Keratinocyte (primary cell): ENCODE measurements at regions not wholly inside any gene's neighbourhood (a gene's known extent, or its start where the extent isn't known, plus 50 kb on each side); places are given as distances from the start of the nearest gene placed in this dataset.

ENCODE experiments used
- DNase-seq: peaks from one replicate; pipeline ENCODE4 v3.0.0-alpha.2; 2011; ENCODE audit warnings: low read depth, missing footprints, low spot score
- FAIRE-seq: peaks from 2 replicates; lab custom pipeline; 2011; peaks lifted over from hg19 to GRCh38; lab: Jason Lieb, UNC
- H2AFZ ChIP-seq: 2 replicates; pipeline ENCODE4 v1.6.0; 2012; ENCODE audit warnings: low read length, control low read depth, inconsistent platforms; ENCODE audit not compliant: control insufficient read depth
- H3K27ac ChIP-seq: 2 replicates; pipeline ENCODE4 v1.5.1; 2011; ENCODE audit warnings: low read length; ENCODE audit not compliant: control insufficient read depth, insufficient read depth
- H3K27me3 ChIP-seq: 3 replicates; pipeline ENCODE4 v1.6.0; 2011; ENCODE audit warnings: low read length; ENCODE audit not compliant: control insufficient read depth, insufficient read depth; ENCODE audit errors: extremely low read depth
- H3K36me3 ChIP-seq, 2 experiments: 2 replicates in 1 of 2; 3 replicates in 1 of 2; pipeline ENCODE4 v1.5.1; 2011; ENCODE audit warnings: low read length in 2 of 2, mild to moderate bottlenecking in 1 of 2; ENCODE audit not compliant: control insufficient read depth in 2 of 2, insufficient read depth in 2 of 2; ENCODE audit errors: extremely low read depth in 1 of 2
- H3K4me1 ChIP-seq: 3 replicates; pipeline ENCODE4 v1.5.1; 2011; ENCODE audit warnings: low read length; ENCODE audit not compliant: control insufficient read depth, insufficient read depth; ENCODE audit errors: extremely low read depth
- H3K4me2 ChIP-seq: 3 replicates; pipeline ENCODE4 v1.6.0; 2011; ENCODE audit warnings: low read depth, low read length; ENCODE audit not compliant: control insufficient read depth, insufficient read depth; ENCODE audit errors: extremely low read depth
- H3K4me3 ChIP-seq, 3 experiments: fragments of 200-600 bp in 1 of 3; sonication (generic) in 1 of 3; 2 replicates in 2 of 3; 3 replicates in 1 of 3; pipeline ENCODE4 v1.5.1; 2011 to 2016; ENCODE audit warnings: low read length in 3 of 3, mild to moderate bottlenecking in 3 of 3, control low read depth in 2 of 3, inconsistent platforms in 1 of 3, low read depth in 1 of 3, mixed read lengths in 1 of 3, mixed run types in 1 of 3, moderate library complexity in 1 of 3; ENCODE audit not compliant: control insufficient read depth in 2 of 3, insufficient read depth in 2 of 3; ENCODE audit errors: extremely low read depth in 1 of 3
- H3K79me2 ChIP-seq: 2 replicates; pipeline ENCODE4 v1.6.0; 2012; ENCODE audit warnings: low read length; ENCODE audit not compliant: control insufficient read depth, insufficient read depth
- H3K9ac ChIP-seq: 3 replicates; pipeline ENCODE4 v1.6.0; 2011; ENCODE audit warnings: low read length; ENCODE audit not compliant: control insufficient read depth, insufficient read depth; ENCODE audit errors: extremely low read depth
- H3K9me1 ChIP-seq: 3 replicates; pipeline ENCODE4 v1.6.0; 2011; ENCODE audit warnings: low read length; ENCODE audit not compliant: control insufficient read depth, insufficient read depth; ENCODE audit errors: extremely low read depth
- H3K9me3 ChIP-seq: 2 replicates; pipeline ENCODE4 v1.5.1; 2012; ENCODE audit warnings: low read depth, low read length; ENCODE audit not compliant: control insufficient read depth
- H4K20me1 ChIP-seq: 3 replicates; pipeline ENCODE4 v1.6.0; 2011; ENCODE audit warnings: low read length; ENCODE audit not compliant: control insufficient read depth, insufficient read depth; ENCODE audit errors: extremely low read depth
- CTCF ChIP-seq, 3 experiments: IDR thresholded peaks in 1 of 3; conservative IDR thresholded peaks in 1 of 3; optimal IDR thresholded peaks in 1 of 3; 2 replicates in 2 of 3; 3 replicates in 1 of 3; pipeline versions ENCODE3 to v1.5.1; 2011; ENCODE audit warnings: low read length in 3 of 3, mild to moderate bottlenecking in 3 of 3, moderate library complexity in 2 of 3, control low read depth in 1 of 3, inconsistent platforms in 1 of 3; ENCODE audit not compliant: insufficient read depth in 2 of 3; ENCODE audit errors: extremely low read depth in 1 of 3
- EZH2 ChIP-seq: IDR thresholded peaks from one replicate; pipeline ENCODE4 v1.6.1; 2012; ENCODE audit warnings: inconsistent platforms, mild to moderate bottlenecking, low read length, moderate library complexity
- dilution Hi-C: fragments of 300-500 bp; cut with MboI; formaldehyde crosslinking; loops from one replicate; pipeline ENCODE4 v1.7.0; 2020; ENCODE audit warnings: low sequenced_read_pairs; ENCODE audit not compliant: extremely low pct_ligation_motif_present

GRCh38 chr4:28621591-28621990, 1761.0 kb downstream of the STIM2 start:
- no peak for TF ChIP-seq EZH2
- TF ChIP-seq CTCF (optimal IDR thresholded peaks at IDR 0.05 in 1 of 3, IDR thresholded peaks at IDR 0.05 in 1 of 3, conservative IDR thresholded peaks at IDR 0.05 in 1 of 3; ENCODE audit: extremely low read depth in 1 of 3, insufficient read depth in 2 of 3, low read length in 3 of 3) = no peak
- no peaks in the 10 kb centered on the region for H3K27me3 ChIP-seq
- no peaks in the 10 kb centered on the region for H3K9me3 ChIP-seq
- H3K9ac ChIP-seq = no peak overlapping the region
- DNase-seq = no peak
- no peak overlapping the region for H2AFZ ChIP-seq
- H3K4me1 ChIP-seq = no peaks in the 10 kb centered on the region
- FAIRE-seq = no peak
- H3K4me2 ChIP-seq = no peak overlapping the region
- no peaks in the 10 kb centered on the region for H3K9me1 ChIP-seq
- H3K4me3 ChIP-seq = no peak overlapping the region
- H3K27ac ChIP-seq = no peak overlapping the region
- H4K20me1 ChIP-seq = no peaks in the 10 kb centered on the region
- H3K36me3 ChIP-seq = no peaks in the 10 kb centered on the region
- dilution Hi-C loops = no loop called here
- H3K79me2 ChIP-seq = no peaks in the 10 kb centered on the region

GRCh38 chr4:28636971-28637370, 1776.3 kb downstream of the STIM2 start:
- Histone ChIP-seq H3K36me3 (no peaks in the 10 kb centered on the region), H3K27ac (no peak overlapping the region), H3K9ac (no peak overlapping the region), H3K4me2 (no peak overlapping the region), H4K20me1 (no peaks in the 10 kb centered on the region), H3K4me1 (no peaks in the 10 kb centered on the region), H2AFZ (no peak overlapping the region), H3K9me3 (no peaks in the 10 kb centered on the region), H3K4me3 (no peak overlapping the region), H3K79me2 (no peaks in the 10 kb centered on the region), H3K27me3 (no peaks in the 10 kb centered on the region), H3K9me1 (no peaks in the 10 kb centered on the region)
- FAIRE-seq = no peak
- no peak for TF ChIP-seq CTCF (optimal IDR thresholded peaks at IDR 0.05 in 1 of 3, IDR thresholded peaks at IDR 0.05 in 1 of 3, conservative IDR thresholded peaks at IDR 0.05 in 1 of 3; ENCODE audit: extremely low read depth in 1 of 3, insufficient read depth in 2 of 3, low read length in 3 of 3)
- no peak for TF ChIP-seq EZH2
- dilution Hi-C loops = no loop called here
- DNase-seq = no peak
